WI38 (cell line): ENCODE measurements at regions not wholly inside any gene's neighbourhood (a gene's known extent, or its start where the extent isn't known, plus 50 kb on each side); places are given as distances from the start of the nearest gene placed in this dataset.
"Not testable (repeated sequence)": the region's sequence is repeated elsewhere in the genome, so short reads cannot be mapped to it uniquely, and the experiment has no call there.

Experiments
- H3K4me3 ChIP-seq: 2 replicates; pipeline ENCODE4 v1.5.1; 2011; ENCODE audit warnings: low read depth, mild to moderate bottlenecking, control low read depth, low read length
- CTCF ChIP-seq: IDR thresholded peaks from 2 replicates; pipeline ENCODE4 v1.5.1; 2012; ENCODE audit warnings: low read depth, mild to moderate bottlenecking, control low read depth, low read length

- no peak for TF ChIP-seq CTCF
- no peak overlapping the region for H3K4me3 ChIP-seq
These were observed 570.6 kb downstream of the INSC start for GRCh38 chr11:15685306-15685705.

- not testable (repeated sequence) for H3K4me3 ChIP-seq
These were observed 571.5 kb downstream of the INSC start for GRCh38 chr11:15686259-15686658.

DNA sequence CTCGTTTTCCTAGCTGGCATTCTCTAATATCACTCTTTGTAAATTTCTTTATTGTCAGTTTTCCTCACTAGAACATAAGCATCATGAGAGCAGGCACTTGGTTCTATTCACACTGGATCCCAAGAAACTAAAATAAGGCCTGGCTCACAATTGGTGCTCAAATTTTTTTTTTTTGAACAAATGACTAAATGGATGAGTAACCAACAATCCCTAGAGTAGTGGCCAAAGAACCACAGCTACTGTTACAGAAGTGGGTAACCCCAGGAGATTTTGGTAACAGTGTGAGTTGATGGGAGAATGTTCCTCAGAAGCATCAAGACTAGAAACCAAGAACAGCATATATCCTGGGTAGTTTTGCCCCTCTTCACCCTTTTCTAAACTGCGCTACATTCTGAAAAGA lies 572.6 kb downstream of the INSC start:
- TF ChIP-seq CTCF = no peak
- no peak overlapping the region for H3K4me3 ChIP-seq

GRCh38 chr11:15688351-15688792 lies 573.6 kb downstream of the INSC start:
- H3K4me3 ChIP-seq = no peak overlapping the region
- no peak for TF ChIP-seq CTCF

GRCh38 chr11:15690320-15690719 lies 575.6 kb downstream of the INSC start:
- no peak overlapping the region for H3K4me3 ChIP-seq
- no peak for TF ChIP-seq CTCF

DNA sequence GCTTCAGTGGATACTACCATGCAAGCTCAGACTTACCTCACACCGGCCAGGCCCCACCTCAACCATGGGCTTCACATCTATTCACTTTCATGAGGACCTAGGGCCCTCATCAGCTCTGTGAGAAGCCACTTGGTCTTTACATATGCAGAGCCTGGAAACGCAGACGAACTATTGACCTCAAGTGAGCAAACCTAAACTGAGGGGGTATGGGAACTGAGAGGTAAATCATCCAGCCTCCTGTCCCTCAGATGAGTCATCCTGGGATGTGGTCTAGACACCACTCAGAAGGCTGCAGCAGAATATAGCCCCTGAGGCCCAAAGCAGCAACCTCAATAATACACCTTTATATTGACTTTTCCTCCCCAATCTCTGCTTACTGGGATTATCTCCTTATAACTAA lies 578.0 kb downstream of the INSC start:
- no peak overlapping the region for H3K4me3 ChIP-seq
- TF ChIP-seq CTCF = no peak

- no peak overlapping the region for H3K4me3 ChIP-seq
- no peak for TF ChIP-seq CTCF
These were observed 580.5 kb downstream of the INSC start for GRCh38 chr11:15695096-15695721.

GRCh38 chr11:15696069-15696468 lies 581.3 kb downstream of the INSC start:
- no peak for TF ChIP-seq CTCF
- no peak overlapping the region for H3K4me3 ChIP-seq
